ENCODE measurements at regions not wholly inside any gene's neighbourhood (a gene's known extent, or its start where the extent isn't known, plus 50 kb on each side); places are given as distances from the start of the nearest gene placed in this dataset.
"Not testable (repeated sequence)": the region's sequence is repeated elsewhere in the genome, so short reads cannot be mapped to it uniquely, and the experiment has no call there.

- no peak for DNase-seq (ENCODE audit: low read depth)
Observed at GRCh38 chr2:122545821-122546220, 790.4 kb downstream of the TSN start.

- DNase-seq (ENCODE audit: low read depth): no peak
Observed at GRCh38 chr2:122562775-122563174, 807.3 kb downstream of the TSN start.

DNA sequence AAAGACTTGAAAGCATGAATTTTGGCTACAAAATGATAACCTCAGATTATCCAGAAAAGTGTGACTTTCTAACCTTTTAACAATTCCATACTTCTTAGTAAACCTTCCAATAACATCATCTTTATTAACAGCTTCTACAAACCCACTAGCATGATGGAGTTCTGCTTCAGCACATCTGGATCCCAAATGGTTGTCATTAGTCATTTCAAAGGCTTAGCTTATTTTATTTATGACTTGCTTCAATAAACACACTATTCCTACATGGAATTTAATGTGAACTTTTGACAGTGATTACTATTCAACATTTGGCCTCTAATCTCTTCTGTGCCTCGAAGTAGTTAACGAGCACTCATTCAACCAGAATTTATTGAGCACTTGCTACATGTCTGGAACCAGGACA lies 808.3 kb downstream of the TSN start:
- DNase-seq (ENCODE audit: low read depth): no peak

DNA sequence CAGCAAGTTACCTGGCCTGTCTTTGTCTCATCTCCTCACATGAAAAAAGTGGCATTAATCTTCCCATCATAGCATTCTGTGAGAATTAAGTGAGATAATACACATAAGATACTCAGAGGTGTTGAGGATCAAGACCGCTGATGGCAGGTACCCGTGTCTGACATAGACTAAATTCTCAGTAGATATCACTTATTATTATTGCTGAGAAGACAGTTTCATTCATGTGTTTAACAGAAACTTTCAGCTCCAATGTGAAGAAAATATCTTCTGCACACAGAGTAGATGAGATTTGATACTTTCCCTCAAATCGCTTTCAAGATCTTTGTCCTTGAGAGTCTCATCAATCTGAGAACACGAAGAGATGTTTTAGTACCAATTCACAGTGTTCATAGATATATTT lies 809.4 kb downstream of the TSN start:
- no peak for DNase-seq (ENCODE audit: low read depth)

- no peak for DNase-seq (ENCODE audit: low read depth)
Observed at GRCh38 chr2:122565364-122565763, 809.9 kb downstream of the TSN start.

GRCh38 chr2:122570641-122571040 lies 815.2 kb downstream of the TSN start:
- no peak for DNase-seq (ENCODE audit: low read depth)

- not testable (repeated sequence) for DNase-seq (ENCODE audit: low read depth)
Observed at GRCh38 chr2:122571471-122571870, 816.0 kb downstream of the TSN start.

DNA sequence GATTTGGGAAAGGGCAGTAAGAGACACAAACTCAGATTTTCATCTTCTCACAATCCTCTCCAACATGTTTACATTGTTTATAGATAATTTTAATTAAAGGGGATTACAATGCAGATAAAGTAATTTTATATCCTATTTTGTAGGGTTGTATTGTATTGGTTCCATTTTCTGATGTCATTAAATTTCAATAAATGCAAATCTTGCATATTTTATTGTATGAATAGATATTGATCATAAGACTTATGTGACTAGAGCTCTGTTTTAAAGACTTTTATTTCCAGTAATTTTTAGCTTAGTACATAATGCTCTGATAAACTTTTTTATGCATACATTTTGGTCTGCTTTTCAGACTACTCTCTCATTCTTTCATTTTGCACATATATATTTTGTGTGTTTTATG lies 819.6 kb downstream of the TSN start:
- DNase-seq (ENCODE audit: low read depth): no peak

DNA sequence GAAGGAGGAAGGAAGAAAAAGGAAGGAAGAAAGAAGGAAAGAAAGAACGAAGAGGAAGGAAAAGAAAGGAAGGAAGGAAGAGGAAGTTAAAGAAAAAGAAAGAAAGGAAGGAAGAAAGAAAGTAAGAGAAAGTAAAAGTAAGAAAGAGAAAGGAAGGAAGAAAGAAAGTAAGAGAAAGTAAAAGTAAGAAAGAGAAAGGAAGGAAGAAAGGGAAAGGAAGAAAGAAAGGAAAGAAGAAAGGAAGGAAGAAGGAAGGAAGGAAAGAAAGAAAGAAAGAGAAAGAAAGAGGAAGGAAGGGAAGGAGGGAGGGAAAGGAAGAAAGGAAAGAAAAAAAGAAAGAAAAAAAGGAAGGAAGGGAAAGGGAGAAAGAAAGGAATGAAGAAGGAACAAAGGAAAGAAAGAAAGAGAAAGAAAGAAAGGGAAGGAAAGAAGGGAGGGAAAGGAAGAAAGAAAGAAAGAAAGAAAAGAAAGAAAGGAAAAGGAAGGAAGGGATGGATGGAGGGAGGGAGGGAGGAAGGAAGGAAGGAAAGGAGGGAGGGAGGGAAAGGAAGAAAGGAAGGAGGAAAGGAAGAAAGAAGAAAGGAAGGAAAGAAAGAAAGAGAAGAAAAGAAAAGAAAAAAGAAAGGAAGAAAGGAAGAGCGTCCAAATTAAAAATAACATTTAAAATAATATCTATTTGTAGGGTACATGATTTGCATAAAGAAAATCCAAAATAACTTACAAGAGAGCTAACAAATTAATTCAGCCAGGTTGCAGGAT lies 827.9 kb downstream of the TSN start:
- DNase-seq (ENCODE audit: low read depth): no peak

DNA sequence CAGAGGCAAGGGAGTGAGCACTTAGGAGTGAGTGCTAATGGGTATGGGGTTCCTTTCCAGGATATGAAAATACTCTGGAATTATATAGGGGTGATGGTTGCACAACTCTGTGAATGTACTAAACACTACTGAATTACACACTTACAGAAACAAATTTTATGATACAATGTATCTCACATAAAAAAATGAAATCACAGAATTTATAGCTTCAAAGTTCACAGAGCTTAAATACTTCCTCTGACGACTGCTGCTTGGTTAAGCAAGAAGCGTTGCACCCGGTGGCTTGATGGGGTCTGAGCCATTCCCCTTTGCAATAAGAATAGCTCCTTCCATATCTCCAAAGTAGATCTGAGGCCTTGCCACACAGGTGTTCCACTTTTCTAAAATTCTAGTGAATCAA lies 835.1 kb downstream of the TSN start:
- no peak for DNase-seq (ENCODE audit: low read depth)

- no peak for DNase-seq (ENCODE audit: low read depth)
Observed at GRCh38 chr2:122595065-122595464, 839.6 kb downstream of the TSN start.

DNA sequence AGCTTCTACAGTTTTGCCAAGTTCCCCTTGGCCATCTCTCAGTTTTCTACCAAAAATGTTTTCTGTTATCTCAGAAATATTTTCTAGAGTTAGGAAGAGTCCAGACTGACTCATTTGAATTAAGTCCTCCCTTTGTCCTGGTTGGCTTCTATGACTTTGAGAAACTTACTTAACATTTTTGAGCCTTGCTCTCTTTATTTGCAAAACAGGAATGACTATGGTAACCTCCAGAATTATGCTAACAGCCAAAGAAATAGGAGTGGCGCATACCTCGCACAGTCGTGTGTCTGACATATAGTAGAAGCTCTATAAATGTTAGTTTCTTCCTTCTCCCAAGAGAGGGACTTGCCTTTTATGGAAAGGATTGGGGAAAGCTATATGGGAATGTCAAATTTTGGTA lies 841.1 kb downstream of the TSN start:
- no peak for DNase-seq (ENCODE audit: low read depth)

- DNase-seq (ENCODE audit: low read depth): no peak
Observed at GRCh38 chr2:122598784-122599183, 843.3 kb downstream of the TSN start.

- no peak for DNase-seq (ENCODE audit: low read depth)
Observed at GRCh38 chr2:122610948-122611609, 855.6 kb downstream of the TSN start.

DNA sequence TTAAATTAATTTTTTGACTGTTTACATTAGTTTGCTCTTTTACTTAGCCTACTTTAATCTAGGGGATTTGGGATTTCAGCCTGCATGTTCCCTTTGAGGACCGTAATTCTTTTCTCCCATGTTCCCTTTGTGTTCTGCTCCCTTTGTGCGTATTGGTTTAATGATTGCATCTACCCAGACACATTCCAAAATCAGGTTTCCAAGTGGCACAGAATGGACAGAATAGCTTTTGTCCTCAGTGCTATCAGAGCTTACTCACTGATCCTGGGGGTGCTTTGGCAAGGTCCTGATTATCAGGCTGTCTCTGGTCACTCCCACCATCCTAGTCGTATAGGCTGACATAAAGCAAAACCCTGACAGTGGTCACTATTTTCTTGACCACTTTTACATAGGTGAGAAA lies 867.5 kb downstream of the TSN start:
- DNase-seq (ENCODE audit: low read depth): no peak

DNA sequence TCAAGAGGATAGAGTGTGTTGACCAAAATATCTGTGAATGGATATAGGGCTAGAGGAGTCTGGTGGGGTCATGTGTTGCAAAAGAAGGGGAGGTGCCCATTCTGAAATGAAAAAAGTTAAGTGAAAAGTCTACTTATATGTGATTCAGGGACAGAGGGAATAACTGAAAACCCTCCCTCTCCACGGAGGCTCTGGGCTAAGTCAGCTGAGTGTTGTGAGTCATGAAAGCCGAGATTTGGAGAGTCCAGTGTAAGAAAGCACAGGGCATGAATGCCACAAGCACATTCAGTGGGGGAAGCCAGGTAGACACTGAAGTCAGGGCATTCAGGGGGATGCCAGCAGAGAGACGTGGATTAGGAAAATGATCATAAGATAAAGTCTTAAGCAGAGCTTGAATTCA lies 871.9 kb downstream of the TSN start:
- DNase-seq (ENCODE audit: low read depth): no peak

DNA sequence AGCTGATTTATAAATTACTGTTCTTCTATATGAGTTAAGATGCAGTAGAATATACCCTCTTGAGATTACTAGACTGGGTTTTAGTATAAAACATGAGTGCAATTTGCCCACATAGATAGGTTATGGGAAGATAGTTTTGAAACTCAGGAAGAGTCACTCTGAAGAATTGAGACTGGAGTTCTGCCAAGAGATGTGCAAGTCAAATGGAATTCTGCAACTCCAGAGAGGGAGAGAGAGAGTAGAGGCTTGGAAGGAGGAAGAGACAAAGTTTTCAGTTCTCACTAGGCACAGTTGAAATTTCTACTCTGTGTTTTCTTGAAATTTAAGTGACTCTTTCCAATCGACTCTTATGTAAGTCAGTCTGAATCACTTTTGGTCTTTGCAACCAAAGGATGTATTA lies 878.8 kb downstream of the TSN start:
- DNase-seq (ENCODE audit: low read depth): no peak

DNA sequence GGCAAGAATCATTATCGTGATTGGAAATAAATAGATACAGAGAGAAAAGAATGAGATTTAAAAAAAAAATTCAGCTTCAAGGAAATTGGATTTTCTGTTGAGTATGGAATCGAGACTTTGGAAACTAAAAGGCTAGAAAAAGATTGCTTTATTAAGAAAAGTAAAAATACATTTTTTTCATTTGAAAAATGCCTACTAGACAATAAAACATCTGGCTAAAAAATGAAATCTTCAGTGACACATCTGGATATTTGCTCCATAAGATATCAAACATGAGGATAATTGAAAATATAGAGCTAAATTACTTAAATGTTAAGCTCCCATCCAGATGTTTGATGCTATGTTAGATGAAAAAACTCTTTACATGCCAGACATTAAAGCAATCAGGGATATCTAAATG lies 879.5 kb downstream of the TSN start:
- DNase-seq (ENCODE audit: low read depth): no peak

DNA sequence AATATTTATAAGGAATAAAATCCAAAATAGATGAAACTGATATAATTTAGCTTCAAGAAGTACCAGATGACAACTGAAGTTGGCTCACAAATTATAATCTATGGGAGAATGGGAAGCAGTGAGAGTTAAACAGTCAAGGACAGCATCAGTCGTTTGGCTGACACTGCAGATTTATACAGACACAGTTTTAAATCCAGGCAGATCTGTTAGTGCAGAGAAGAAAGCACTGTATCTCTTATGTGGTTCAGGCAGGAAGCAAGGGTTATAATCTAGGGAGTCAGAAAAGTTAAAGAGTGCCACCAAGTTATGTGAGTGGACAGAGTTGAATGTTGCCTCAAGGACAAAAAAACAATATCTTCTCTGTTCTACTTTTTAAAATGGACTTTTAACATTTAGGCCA lies 880.2 kb downstream of the TSN start:
- no peak for DNase-seq (ENCODE audit: low read depth)

DNA sequence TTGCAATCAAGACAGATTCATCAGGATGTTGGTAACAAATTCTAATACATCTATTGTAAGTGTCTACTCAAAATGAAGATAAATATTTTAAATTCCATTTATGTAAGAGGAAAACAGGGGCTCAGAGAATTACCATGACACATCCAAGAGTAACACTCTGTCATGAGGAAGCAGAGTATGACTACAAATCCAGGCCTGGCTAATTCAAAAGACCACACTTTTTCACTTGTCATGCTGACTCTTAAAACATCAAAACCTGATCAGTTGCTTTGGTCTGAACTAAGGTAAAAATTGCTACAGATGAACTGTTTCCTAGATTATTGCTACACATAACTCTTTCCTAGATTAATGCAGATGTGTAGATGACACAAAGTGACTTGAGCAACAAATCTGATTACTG lies 880.6 kb downstream of the TSN start:
- no peak for DNase-seq (ENCODE audit: low read depth)

DNA sequence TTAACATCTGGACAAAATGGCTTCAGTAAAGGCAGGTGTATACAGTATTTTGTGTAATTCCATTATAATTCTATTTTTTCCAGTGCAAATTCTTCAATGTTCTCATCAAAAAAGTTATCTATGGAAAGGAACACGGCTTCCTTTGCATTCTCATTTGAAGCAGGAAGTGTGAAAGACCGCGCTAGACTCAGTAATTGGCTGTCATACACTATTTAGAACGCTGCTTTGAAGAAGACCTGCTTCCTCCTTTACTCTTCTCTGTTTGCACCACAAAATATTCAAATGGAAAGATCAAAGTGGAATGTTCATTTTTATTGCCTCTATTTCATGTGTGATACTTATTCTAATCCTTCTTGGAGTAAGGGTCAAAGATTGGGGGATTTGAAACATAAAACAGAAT lies 883.7 kb downstream of the TSN start:
- DNase-seq (ENCODE audit: low read depth): no peak

- DNase-seq (ENCODE audit: low read depth): no peak
Observed at GRCh38 chr2:122639711-122640110, 884.3 kb downstream of the TSN start.

DNA sequence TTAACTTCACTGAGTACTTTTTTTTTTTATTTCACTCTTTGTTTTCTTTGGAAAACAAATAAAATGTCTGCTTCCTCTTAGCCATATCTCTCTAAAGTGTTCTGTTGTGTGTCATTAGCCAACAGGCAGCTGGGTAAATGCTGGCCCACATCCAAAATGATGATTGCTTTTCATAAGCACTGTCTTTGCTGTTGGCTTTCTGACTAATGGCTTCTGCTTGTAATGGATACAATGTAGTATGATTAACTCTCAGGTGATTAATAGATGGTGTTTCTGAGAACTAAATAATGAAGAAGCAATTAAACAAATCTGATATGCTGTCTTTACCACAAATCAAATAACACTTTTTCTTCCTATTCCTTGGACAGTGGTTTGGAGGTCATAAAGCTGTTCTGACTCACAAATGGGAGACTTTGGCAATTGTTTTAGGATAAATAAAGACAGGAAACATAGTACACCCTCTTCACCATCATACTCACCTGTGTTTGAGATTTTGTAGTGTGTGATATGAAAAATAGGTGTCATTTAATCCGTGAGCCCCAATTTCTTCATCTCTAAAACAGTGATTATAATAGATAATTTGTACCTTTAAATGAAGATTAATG lies 888.4 kb downstream of the TSN start:
- no peak for DNase-seq (ENCODE audit: low read depth)

DNA sequence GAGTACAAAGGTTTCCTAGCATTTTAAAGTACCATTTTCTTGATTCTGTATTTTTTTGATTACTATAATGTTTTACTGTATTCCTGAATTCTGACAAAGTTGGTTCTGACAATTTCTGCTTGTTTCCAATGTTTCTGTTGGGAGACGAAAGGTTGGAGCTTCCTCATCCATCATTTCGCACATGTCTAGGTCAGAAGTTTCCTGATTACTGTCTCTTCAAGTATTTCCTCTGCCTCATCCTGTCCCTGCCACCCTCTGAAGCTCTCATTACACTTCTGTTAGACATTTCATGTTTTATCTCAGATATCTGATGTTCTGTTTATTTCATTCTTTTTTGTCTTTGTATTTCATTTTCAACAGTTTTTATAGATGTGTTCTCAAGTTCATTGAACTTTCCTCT lies 895.8 kb downstream of the TSN start:
- no peak for DNase-seq (ENCODE audit: low read depth)

Data from stimulated activated CD8-positive, alpha-beta memory T cell treated with anti-CD3 and anti-CD28 coated beads, Interleukin-4, amount 100 ng/mL, for 24 hours (primary cell).